AG04449 (cell line): ENCODE measurements at regions not wholly inside any gene's neighbourhood (a gene's known extent, or its start where the extent isn't known, plus 50 kb on each side); places are given as distances from the start of the nearest gene placed in this dataset.

ENCODE experiments used
- CTCF ChIA-PET: fragments of 350-600 bp; formaldehyde crosslinking; extraction: SDS; loops from one replicate; lab custom pipeline; 2021; ENCODE audit warnings: antibody characterized with exemption; lab: Yijun Ruan, JAX
- POLR2A ChIA-PET: fragments of 400-600, 350-600 bp; formaldehyde crosslinking; extraction: SDS; loops from one replicate; lab custom pipeline; 2020; ENCODE audit warnings: antibody characterized with exemption, inconsistent platforms; lab: Yijun Ruan, JAX
- DNase-seq: peaks from one replicate; pipeline ENCODE4 v3.0.0-alpha.2; 2010; ENCODE audit warnings: low read depth, low spot score
- H3K4me3 ChIP-seq: 2 replicates; pipeline ENCODE4 v1.5.1; 2011; ENCODE audit warnings: low read depth, mild to moderate bottlenecking, control low read depth, low read length
- TF ChIP-seq, protein P1 (sequence below): IDR thresholded peaks from one replicate; pipeline ENCODE4 v1.5.1; 2011; ENCODE audit warnings: mild to moderate bottlenecking, moderate library complexity, low read length, control low read depth, inconsistent platforms; ENCODE audit not compliant: insufficient read depth; ENCODE audit errors: missing control alignments

DNA sequence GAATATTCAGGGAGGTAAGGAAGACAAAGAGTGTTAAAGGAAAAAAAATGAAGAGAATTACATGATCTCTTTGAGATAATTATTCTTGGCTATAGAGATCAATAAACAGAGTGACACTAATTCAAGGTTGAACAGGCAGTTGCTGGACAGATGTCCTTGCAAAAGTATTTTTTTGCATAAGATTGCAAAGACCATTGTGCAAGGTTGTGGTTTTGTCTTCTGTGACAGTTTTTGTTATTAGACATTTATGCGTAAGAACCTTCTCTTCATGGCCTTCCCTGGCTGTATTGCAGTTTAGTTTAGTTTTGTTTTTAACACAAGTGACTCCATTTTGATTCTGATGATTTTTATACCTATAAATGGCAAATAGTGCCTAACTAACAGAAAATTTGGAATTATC lies 682.8 kb upstream of the ARPP21 start:
- DNase-seq = no peak
- ChIA-PET POLR2A (no interaction called here), CTCF (no interaction called here)
- TF ChIP-seq, protein P1, sequence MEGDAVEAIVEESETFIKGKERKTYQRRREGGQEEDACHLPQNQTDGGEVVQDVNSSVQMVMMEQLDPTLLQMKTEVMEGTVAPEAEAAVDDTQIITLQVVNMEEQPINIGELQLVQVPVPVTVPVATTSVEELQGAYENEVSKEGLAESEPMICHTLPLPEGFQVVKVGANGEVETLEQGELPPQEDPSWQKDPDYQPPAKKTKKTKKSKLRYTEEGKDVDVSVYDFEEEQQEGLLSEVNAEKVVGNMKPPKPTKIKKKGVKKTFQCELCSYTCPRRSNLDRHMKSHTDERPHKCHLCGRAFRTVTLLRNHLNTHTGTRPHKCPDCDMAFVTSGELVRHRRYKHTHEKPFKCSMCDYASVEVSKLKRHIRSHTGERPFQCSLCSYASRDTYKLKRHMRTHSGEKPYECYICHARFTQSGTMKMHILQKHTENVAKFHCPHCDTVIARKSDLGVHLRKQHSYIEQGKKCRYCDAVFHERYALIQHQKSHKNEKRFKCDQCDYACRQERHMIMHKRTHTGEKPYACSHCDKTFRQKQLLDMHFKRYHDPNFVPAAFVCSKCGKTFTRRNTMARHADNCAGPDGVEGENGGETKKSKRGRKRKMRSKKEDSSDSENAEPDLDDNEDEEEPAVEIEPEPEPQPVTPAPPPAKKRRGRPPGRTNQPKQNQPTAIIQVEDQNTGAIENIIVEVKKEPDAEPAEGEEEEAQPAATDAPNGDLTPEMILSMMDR = no peak
- no peak overlapping the region for H3K4me3 ChIP-seq

DNA sequence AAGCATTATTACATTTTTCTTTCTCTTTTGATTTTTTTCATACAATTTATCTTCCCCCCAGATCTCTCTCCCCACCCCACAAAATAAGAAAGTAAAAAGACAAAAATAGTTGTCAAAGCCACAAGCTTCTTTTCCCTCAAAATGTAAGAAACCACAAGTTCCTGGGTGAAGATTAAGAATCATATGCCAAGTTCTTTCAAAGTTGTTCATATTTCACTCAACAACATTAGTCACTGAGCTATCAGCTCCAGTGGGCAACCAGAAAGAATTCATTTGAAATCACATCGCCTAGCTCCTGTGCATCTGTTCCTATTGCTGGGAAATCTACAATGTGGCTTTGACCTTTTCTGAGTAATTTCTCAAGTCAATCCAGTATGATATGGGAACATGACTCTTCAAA lies 681.6 kb upstream of the ARPP21 start:
- H3K4me3 ChIP-seq = no peak overlapping the region
- DNase-seq = no peak
- CTCF ChIA-PET = no interaction called here
- TF ChIP-seq, protein P1 = no peak
- POLR2A ChIA-PET = no interaction called here

DNA sequence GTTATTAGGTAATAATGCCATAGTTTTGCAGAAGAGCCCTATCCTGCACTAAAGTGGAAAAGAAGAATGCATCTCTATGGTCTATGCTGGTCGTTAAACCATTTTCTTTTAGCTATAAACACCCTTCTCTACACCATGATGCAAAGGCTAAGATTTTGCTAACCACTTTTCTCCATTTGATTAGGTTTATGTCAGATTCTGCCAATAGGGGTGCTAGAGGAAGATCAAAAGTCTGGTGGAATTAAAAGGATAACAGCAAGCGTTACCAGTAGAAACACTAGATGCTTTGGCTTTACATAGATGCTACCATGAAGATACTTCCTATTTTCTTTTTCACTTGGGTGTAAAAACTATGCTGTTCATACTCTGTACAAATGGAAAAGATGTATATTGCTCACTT lies 669.8 kb upstream of the ARPP21 start:
- TF ChIP-seq, protein P1 = no peak
- H3K4me3 ChIP-seq = no peak overlapping the region
- ChIA-PET POLR2A (no interaction called here), CTCF (no interaction called here)
- DNase-seq = no peak

DNA sequence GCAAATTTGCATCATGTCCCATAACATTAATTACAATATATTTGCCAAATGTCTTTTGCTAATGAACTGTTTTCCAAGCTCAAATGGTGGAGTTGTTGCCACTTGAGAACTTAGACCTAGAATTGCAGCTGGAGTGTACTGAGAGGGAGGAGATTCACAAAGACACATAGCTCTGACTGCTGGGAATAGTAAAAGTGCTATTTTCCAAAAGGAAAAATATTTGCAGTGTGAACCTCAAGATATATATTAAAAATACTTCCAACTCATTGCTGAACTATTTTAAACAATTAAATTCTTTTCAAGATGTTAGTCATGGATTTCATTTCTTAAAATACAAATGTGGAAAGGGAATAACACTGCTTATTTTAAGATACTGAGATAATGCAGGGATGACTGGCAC lies 666.8 kb upstream of the ARPP21 start:
- TF ChIP-seq, protein P1 = no peak
- H3K4me3 ChIP-seq = no peak overlapping the region
- CTCF ChIA-PET = no interaction called here
- POLR2A ChIA-PET = no interaction called here
- no peak for DNase-seq

DNA sequence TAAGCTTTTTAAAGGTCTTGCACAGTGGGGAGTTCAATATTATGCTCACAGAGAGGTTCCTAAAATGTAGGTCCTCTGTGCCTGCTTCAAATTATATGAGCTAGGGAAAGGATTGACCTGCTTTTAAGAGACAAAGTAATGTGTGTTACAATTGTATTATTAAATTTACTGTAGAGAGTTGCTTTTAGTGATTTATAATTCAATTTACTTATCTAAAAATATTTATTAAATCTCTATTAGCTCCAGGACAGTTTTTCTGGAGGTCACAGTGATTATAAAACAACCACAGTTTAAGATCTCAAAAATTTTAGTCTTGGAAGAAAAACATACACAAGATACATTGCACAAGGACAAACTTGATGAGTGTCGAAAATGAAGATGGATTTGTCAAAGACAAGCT lies 665.7 kb upstream of the ARPP21 start:
- TF ChIP-seq, protein P1 = no peak
- ChIA-PET CTCF (no interaction called here), POLR2A (no interaction called here)

DNA sequence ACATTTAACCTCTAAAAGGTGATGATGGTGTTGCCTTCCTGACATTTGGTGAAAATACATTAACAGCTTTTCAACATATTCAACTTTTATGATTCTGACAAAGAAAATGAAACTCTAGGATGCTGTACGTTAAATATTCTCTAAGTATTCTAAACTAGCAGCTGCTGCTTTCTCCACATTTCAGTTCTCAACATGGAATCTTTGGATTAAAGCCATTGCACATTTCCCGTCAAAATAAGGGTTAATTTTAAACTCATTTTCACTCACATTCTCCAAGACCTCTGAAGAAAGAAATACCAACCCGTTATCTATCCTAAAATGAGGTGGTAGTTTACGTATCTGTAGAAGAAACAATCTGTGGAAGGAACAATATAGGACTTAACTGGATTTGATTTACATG lies 655.7 kb upstream of the ARPP21 start:
- H3K4me3 ChIP-seq = no peak overlapping the region
- no peak for DNase-seq
- TF ChIP-seq, protein P1 = no peak
- CTCF ChIA-PET = no interaction called here
- POLR2A ChIA-PET = no interaction called here

More for the DNA sequence above, 665.7 kb upstream of the ARPP21 start:
- H3K4me3 ChIP-seq = no peak overlapping the region
- DNase-seq = no peak

DNA sequence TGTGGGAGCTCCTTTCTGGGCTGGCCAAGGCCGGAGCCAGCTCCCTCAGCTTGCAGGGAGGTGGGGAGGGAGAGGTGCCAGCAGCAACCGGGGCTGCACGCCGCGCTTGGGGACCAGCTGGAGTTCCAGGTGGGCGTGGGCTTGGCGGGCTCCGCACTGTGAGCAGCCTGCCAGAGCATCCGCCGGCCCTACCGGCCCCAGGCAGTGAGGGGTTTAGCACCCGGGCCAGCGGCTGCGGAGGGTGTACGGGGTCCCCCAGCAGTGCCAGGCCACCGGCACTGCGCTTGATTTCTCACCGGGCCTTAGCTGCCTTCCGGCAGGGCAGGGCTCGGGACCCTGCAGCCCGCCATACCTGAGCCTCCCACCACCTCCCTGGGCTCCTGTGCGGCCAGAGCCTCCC lies 651.0 kb upstream of the ARPP21 start:
- POLR2A ChIA-PET = no interaction called here
- no peak overlapping the region for H3K4me3 ChIP-seq
- DNase-seq = no peak
- TF ChIP-seq, protein P1 = no peak
- CTCF ChIA-PET = no interaction called here
